DMS53 treated with DMSO at 0.1 percent for 48 hours (cell line): ENCODE measurements at regions not wholly inside any gene's neighbourhood (a gene's known extent, or its start where the extent isn't known, plus 50 kb on each side); places are given as distances from the start of the nearest gene placed in this dataset.

Experiments used
- DNase-seq: peaks from one replicate; lab custom pipeline; 2025; ENCODE audit not compliant: unreplicated experiment; lab: John Stamatoyannopoulos, UW

- DNase-seq, result no peak
These were observed 95.3 kb upstream of the PAQR3 start for GRCh38 chr4:79034544-79034943.

- DNase-seq, result no peak
These were observed 91.7 kb upstream of the PAQR3 start for GRCh38 chr4:79030973-79031372.

GRCh38 chr4:79027656-79028055 is 88.4 kb upstream of the PAQR3 start:
- no peak for DNase-seq

GRCh38 chr4:79025170-79025569 is 85.9 kb upstream of the PAQR3 start:
- DNase-seq, result peak; percentile 93

- no peak for DNase-seq
These were observed 84.8 kb upstream of the PAQR3 start for GRCh38 chr4:79023799-79024770.

GRCh38 chr4:79022529-79022928 is 83.3 kb upstream of the PAQR3 start:
- no peak for DNase-seq

- DNase-seq, result peak; percentile 1
These were observed 78.2 kb upstream of the PAQR3 start for GRCh38 chr4:79017481-79017880.

GRCh38 chr4:79016878-79017277 is 77.6 kb upstream of the PAQR3 start:
- DNase-seq, result no peak

GRCh38 chr4:79015411-79015810 is 76.2 kb upstream of the PAQR3 start:
- DNase-seq, result no peak

- DNase-seq, result no peak
These were observed 75.0 kb upstream of the PAQR3 start for GRCh38 chr4:79014230-79014629.

GRCh38 chr4:79013756-79014155 is 74.5 kb upstream of the PAQR3 start:
- no peak for DNase-seq

GRCh38 chr4:78990938-78991810 is 51.9 kb upstream of the PAQR3 start:
- no peak for DNase-seq

GRCh38 chr4:78989697-78990270 is 50.5 kb upstream of the PAQR3 start:
- no peak for DNase-seq
